CD4-positive, alpha-beta T cell treated with Interferon gamma for 1 hour (primary cell): ENCODE measurements at regions not wholly inside any gene's neighbourhood (a gene's known extent, or its start where the extent isn't known, plus 50 kb on each side); places are given as distances from the start of the nearest gene placed in this dataset.

Experiments used
- DNase-seq: peaks from one replicate; pipeline ENCODE4 v3.0.0-alpha.2; 2020

DNA sequence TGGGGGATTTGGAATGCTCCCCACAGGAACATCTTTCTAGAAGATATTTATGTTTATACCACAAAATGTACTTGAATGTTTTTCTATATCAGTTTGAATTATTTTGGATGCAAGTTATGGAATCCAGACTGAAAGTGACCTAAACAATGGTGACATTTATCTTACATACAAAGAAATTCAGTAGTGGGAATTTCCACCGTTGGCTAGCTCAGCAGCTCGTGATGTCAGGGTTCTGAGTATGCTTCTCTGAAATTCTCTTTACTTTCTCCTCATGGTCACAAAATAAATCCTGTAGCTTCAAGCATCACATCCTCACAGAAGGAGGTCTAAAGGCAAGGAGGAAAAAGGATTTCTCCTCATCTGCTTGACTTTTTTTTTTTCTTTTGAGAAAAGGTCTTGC lies 105.3 kb downstream of the AKAIN1 start:
- DNase-seq, result no peak

DNA sequence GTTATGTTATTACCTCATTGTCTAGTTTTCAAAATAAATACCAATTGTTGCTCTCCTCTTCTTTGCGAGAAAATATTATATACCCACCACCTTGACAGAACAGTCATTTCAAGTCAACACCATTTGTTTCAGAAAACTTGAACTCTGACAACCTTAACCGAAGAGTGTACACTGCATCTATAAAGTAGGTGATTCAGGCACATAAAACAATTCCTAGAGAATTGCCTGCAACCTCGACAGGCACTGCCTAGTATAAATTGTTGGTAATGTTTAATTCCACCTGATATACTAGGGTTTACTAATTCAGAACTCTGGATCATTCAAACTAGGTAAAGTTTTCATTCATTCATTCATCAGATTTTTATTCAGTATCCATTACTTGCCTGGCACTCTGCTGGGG lies 121.8 kb downstream of the AKAIN1 start:
- no peak for DNase-seq

DNA sequence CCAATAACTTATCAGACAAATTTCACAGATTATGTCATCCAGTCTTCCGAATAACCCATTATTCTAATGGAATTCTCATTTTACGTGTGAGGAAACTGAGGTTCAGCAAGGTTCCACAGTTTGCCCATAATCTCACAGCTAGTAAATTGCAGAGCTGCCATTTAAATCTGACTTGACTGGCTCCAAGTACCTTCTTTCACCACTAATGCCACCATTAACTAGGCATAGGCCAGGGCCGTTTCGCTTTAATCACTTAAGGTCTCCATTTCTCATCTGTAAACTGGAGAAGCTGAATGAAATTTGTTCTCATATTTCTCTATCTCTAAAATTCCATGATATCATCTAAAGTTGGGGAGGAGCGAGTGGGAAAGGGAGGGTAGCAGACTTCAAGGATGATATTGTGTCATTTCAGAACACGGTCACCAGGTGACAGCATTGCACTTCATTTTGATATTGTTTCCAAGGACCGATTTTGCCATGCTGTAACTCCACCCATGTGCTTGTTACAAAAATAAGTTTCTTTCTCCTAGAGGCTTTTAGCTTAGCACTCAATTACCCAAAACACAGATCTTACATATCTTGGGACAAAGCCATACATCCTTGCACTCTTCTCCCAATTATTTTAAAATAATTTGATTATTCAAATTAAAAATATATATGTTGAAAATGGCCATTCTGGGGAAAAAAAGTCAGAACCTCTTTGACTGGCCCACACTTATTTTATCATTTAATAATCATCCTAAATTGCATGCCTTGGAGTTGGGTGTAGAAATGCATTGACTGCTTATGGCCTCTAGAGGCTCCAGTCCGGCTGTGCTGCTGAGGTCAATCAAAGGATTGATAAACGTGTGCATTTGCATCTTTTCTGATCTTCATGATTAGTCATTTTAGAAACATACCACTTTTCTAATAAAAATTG lies 123.8 kb downstream of the AKAIN1 start:
- DNase-seq, result no peak

DNA sequence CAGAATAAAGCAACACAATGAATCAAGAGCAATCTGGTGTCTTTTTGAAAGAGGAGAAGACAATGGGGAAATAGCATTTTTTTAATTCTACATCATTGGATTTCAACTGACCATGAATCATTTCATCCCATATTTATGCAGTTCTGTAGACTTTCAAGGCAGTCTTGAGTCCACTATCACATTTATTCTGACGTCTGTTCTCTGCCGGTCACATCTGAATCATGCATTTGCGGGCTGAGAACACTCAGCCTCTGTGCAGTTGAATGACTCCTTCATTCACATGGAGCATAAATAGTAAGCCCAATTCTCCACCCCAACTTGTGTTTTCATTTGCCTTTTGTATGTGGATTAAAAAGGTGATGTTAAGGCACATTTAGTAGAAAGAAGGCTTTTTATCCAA lies 128.2 kb downstream of the AKAIN1 start:
- no peak for DNase-seq

DNA sequence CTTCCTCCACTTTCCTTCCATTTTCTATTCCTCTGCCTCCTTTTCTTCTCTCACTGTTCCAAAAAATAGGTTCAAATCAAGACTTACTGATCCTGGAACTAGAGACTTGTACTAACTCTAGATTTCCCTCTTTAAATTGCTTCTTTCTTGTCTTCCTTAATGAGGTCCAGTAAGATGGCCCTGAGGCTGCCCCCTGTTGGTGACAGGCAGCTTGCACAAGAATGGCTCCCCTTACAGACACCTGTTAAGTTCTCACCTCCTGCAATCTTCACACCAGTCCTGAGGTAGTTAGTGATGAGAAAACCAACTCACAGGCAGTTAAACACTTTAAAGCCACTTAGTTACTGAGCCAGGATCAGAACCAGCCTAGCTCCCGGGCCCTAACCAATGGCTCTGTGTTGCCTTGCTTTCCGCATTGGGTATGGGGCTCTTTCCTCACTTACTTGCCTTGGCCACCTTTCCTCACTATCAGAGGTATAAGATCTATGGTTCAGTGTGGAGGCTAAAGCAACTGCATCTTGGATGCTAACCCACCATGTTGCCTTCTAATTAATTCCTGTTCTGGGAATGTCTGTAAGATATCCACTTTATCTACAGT lies 130.6 kb downstream of the AKAIN1 start:
- no peak for DNase-seq

DNA sequence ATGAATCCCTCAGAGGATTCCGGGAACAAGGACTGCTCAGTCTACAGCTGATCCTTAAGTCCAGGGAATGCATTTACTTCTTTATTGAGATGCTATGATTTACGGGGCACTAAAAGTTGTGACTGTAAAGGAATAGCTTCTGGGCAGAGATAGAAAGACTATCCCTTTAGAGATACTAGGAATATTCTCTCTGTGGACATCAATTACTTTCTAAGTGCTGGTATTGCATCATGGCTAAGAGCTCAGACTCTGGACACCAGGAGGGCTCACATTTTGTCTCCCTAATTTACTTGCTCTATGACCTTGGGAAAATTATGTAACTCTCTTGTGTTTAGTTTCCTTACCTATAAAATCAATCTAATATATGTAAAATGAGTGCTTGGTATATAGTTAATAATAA lies 131.4 kb downstream of the AKAIN1 start:
- DNase-seq, result no peak

DNA sequence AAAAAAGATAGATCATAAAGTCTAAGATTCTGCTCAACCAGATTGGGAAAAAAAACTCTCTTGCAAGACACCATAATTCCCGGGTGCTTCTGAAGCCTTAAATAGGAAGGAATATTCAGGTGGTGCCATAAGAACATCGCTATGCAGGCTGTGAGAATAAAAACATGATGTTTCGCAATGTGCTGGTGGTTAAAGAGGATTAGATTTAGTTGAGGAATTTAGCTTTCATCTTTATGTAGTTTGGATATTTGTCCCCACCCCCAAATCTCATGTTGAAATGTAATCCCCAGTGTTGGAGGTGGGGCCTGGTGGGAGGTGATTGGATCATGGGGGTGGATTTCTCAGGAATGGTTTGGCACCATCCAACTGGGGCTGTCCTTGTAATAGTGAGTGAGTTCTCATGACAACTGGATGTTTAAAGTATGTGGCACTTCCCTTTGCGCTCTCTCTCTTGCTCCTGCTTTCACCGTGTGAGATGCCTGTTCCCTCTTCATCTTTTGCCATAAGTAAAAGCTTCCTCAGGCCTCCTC lies 132.2 kb downstream of the AKAIN1 start:
- no peak for DNase-seq

DNA sequence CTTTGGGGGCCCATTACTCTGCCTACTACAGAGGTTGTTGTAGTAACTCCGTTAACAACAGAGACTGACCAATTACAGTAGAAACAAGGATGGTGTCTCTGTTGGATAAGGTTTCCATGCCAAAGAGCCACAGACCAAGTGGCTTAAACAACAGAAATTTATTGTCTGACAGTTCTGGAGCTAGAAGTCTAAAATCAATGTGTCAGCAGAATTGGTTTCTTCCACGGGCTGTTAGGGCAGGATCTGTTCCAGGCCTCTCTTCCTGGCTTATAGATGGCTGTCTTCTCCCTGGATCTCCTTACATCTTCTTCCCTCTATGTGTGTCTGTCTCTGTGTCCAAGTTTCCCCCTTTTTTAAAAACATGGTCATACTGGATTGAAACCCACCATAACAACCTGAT lies 135.3 kb downstream of the AKAIN1 start:
- DNase-seq, result no peak

DNA sequence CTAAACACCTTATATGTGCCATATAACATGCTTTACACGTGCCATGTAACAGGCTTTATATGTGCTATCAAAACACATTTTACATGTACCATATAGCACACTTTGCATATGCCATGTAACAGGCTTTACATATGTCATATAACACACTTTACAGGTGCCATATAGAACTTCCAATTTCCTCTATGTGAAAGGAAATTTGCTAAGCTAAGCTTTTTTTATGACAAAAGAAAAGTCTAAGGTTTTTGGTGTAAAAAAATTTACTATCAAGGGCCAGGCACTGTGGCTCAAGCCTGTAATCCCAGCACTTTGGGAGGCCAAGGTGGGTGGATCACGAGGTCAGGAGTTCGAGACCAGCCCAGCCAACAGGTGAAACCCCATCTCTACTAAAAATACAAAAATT lies 136.5 kb downstream of the AKAIN1 start:
- DNase-seq, result no peak

DNA sequence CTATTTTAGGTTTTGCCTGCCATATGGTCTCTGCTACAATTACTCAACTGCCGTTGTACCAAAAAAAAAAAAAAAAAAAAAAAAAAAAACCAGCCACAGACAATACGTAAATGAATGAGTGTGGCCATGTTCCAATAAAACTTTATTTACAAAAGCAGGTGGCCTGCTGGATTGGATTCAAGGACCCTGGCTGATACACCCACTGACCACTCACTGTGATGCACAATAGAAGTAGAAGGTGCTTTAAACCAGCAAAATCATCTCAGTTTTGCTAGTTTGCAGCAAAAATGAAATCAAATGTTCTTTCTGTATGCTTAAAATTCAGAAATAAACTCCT lies 137.4 kb downstream of the AKAIN1 start:
- DNase-seq, result no peak

DNA sequence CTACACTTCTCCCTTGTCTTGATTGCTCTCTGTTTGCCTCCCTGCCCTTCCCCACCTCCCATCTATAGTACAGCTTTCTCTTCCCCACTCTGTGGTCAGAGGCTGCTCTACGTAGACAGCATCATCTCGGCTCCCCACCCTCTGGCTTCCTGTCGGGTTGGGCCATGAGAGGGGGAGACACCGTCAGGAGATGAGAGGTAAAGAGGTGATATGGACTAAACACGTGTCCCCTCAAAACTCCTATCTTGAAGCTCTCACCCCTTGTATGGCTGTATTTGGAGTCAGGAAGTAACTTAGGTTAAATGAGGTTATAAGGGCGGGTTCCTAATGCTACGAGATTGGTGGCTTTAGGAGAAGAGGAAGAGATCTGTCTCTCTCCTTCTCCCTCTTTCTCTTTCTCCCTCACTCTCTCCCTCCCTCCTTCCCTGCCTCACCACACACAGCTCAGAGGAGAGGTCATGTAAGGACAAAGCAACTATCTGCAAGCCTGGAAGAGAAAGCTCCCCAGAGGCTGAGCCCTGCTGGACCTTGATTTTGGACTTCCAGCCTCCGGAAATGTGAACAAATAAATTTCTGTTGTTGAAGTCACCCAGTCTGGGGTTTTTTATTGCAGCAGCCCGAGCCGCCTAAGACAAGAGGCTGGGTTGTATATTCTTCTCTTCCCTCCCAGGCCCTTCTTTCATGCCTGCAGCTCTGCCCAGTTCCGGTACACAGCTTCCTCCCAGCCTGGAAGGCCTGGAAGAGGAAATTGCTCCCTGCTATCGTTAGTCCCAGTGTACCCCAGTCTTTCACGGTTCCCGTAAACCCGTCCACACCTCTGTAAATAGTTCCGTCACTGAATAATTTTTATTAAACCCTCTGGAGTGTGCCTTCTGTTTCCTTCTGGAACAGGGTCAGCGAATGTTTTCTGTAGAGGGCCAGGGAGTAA lies 138.0 kb downstream of the AKAIN1 start:
- peak; percentile 65 for DNase-seq

DNA sequence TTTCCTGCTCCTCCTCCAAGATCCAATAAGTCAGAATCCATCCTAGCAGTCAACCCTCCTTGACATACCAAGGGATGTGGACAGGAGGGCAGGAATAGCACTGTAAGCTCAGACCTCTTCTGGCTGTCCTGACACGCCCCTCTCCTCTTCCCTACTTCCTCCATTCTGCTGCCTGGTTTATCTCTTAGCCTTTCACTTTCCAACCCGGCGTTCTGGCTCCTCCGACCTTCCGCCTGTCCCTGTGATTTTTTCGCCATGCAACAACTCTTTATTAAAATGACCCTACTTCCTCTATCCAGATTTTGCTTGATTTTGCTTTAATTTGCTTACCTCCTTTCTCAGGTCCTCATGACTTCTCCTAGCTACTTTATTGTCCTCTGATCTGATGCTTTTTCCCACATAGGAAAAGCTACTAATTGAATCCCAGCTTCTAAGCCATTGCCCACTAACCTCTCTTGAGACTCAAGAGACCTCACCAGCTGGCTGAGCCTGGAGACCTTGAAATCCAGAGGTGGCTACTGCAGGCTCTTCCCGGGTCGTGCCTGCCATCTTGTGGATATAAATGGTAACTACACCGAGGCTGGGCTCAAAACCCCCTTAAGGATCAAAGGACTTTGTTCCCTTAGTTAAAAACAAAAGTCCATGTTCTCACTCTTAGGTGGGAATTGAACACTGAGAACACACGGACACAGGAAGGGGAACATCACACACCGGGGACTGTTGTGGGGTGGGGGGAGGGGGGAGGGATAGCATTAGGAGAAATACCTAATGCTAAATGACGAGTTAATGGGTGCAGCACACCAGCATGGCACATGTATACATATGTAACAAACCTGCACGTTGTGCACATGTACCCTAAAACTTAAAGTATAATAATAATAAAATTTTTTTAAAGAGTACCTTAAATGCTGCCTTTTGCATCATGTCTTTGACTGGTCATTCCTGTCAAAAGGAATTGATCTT lies 139.4 kb downstream of the AKAIN1 start:
- DNase-seq, result peak; percentile 31

DNA sequence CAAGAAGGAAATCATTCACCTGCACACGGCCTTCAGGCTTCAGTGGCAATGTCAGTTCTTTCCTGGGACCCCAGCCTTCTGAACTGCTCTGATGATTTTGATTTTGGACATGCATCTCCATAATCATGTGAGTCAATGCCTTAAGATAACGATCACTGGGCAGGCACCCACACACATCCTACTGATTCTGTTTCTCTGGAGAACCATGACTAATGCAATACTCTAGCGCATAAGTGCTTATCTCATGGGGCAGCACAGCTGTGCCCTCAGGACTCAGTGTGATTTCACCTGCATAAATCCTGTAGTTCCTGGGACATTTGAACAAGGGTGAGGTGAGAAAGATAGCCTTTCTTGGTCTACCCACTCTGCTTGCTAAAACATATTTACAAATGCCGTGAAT lies 144.6 kb downstream of the AKAIN1 start:
- DNase-seq, result no peak

DNA sequence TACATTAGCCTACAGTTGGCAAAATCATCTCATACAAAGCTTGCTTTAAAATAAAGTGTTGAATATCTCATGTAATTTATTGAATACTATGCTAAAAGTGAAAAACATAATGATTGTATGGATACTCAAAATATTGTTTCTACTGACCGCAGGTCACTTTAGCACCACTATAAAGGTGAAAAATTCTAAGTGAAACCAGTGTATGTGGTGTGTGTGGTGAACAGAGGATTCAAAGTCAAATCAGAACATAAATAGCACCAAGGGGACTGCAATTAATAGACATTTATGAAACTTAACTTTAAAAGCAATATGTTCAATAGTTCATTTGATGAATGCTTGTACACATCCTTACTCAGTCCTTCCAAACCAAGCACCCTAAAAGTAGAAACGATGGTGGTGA lies 145.8 kb downstream of the AKAIN1 start:
- DNase-seq, result no peak

DNA sequence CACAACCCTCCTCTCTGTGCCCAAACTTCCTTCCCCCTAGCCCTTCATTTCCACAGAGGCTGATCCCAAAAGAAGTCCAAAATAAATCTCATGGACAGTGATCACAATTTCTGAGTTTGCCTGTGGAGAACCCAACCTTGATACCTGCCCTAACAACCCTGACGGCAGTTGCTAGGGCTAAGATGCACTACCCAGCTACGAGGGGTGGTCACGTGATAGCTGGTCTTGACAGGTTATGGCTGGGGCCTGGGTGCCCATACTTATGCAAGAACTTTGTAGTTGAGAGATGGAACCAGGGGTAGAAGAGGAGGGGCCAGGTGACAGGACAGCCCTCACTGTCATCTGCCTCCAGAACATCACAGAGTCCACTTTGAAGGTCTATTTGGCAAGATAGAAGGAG lies 147.9 kb downstream of the AKAIN1 start:
- DNase-seq, result no peak

DNA sequence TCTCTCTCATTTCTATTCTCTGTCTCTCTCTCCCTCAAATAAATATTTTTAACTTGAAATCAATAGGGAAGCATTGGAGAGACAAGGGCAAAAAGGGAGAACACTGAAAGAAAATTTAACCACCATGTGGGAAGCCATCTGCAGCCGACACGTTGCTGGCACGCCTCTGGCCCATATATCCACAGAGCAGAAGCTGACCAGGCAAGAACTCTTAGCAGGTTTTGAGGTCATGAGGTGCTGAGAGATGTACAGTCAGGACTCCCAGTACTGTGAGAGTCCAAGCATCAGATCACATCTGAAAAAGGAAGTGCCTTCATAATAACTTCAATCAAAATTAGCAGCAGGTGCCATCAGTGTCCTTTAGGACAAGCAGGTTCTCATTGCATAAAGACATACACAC lies 156.6 kb downstream of the AKAIN1 start:
- no peak for DNase-seq

DNA sequence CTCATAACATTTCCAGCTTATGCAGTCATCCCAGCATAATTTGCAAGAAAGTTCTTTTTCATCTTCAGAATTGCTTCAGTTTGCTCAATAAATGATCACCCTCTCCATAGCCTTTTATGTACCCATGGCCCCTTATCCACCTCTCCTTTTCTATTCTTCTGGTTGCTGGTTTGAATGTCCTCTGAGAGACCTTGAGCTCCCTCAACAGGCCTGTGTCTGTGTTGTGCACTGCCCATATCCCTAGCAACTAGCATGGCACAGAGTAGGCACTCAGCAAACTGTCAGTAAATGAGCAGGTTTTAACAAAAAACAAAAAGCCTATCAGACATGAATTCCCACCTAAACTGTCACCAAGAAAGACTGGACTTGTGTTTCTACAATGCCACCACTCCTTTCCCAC lies 160.5 kb downstream of the AKAIN1 start:
- DNase-seq, result no peak

DNA sequence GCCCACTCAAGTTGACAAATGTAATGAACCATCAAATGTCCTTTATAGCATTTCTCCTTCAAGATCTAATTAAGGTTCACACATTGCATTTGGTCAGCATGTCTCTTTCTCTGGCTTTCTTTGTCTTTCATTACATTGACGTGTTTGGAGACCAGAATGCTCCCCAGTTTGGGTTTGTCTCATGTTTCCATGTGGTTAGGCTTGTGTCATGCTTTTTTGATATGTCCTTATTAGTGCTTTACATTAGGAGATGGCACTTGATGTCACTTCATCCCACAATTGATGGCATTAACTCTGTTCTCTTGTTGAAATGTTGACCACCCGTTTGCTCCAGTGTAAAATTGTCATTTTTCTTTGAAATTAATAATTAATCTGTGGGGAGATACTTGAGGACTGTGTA lies 165.8 kb downstream of the AKAIN1 start:
- DNase-seq, result no peak

DNA sequence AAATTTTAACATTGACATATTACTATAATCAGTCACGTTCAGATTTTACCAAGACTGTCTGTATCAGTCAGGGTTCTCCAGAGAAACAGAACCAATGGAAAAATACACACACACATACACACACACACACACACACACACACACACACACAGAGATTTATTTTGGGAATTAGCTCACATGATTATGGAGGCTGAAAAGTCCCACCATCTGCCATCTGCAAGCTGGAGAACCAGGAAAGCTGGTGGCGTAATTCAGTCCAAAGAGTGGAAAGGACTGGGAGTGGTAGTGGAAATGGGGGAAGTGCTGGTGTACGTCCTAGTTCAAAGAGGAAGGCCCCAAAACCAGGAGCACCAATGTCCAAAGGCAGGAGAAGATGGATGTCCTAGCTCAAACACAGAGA lies 166.4 kb downstream of the AKAIN1 start:
- DNase-seq, result no peak

DNA sequence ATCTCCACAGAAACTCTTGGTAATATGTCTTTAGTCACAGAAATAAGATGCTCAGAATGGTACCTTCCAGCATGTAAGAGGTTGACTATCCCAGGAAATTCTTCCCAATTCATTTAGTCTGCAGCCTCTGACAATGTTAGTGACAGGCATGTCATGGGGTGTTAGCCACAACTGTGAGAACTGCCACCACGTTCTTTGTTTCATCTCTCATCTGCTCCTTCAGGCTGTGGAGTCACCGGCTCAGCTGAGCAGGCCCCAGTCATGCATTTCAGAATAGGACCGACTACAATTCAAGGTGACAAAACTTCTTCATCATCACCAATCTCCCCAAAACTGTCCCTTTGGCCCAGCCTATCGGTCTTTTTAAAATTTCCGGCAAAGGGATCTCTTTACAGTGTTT lies 167.5 kb downstream of the AKAIN1 start:
- no peak for DNase-seq

DNA sequence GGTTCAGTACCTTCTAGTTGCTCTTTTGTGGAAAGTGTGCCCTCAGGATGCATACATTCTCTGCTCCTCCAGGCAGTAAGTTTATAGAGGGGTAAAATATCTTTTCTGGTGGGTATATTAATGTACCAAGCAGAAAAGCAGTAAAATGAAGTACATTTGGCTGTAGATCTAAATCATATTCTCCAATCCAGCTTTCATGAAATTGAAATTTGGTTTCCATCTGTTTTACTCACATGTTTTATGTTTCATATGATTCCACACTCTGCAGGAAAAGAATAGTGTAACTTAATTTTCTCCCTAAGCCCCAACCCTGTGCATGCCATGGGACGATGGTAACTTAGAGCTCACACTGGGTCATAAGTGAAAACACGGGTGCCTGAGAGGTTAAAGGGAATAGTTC lies 172.3 kb downstream of the AKAIN1 start:
- no peak for DNase-seq

DNA sequence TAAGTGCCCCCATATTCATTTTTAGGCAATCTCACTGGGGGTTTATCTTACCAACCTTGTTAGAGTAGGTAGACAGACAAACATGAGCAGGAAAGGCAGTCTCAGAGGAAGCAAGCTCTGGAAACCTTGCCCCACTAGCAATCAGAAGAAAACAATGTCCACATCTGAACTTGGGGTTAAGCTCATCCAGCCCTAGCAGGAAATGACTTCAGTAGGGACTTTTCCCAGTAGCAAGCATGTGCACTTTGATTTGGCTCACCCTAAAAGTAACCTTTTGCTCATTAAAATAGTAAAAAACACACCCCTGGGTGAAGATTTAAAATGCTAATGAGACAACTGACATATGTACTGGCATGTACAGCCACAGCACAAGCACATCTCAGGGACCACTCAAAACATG lies 175.5 kb downstream of the AKAIN1 start:
- no peak for DNase-seq
